Smooth muscle cell (in vitro differentiated cells): ENCODE measurements at regions not wholly inside any gene's neighbourhood (a gene's known extent, or its start where the extent isn't known, plus 50 kb on each side); places are given as distances from the start of the nearest gene placed in this dataset.

Experiments used
- DNase-seq: peaks from one replicate; lab custom pipeline; 2025; ENCODE audit not compliant: unreplicated experiment; lab: John Stamatoyannopoulos, UW
- H2AFZ ChIP-seq: fragments of 200-600 bp; sonication (generic); 2 replicates; pipeline ENCODE4 v1.6.0; 2016; ENCODE audit warnings: antibody characterized with exemption, low read depth, mild to moderate bottlenecking
- H3F3A ChIP-seq: fragments of 200-600 bp; sonication (generic); 2 replicates; pipeline ENCODE4 v1.6.0; 2017; ENCODE audit warnings: antibody characterized with exemption, low read depth
- H3K27ac ChIP-seq: fragments of 200-600 bp; sonication (generic); 2 replicates; pipeline ENCODE4 v1.5.1; 2016; ENCODE audit warnings: low read depth, mild to moderate bottlenecking
- H3K27me3 ChIP-seq: fragments of 200-600 bp; sonication (generic); 2 replicates; pipeline ENCODE4 v1.6.1; 2016; ENCODE audit warnings: low read depth, mild to moderate bottlenecking
- H3K36me3 ChIP-seq: fragments of 200-600 bp; sonication (generic); 2 replicates; pipeline ENCODE4 v1.5.1; 2016; ENCODE audit warnings: low read depth
- H3K4me1 ChIP-seq: fragments of 200-600 bp; sonication (generic); 2 replicates; pipeline ENCODE4 v1.5.1; 2016; ENCODE audit warnings: low read depth
- H3K4me2 ChIP-seq: fragments of 200-600 bp; sonication (generic); 2 replicates; pipeline ENCODE4 v1.6.0; 2016; ENCODE audit warnings: mild to moderate bottlenecking
- H3K4me3 ChIP-seq: fragments of 200-600 bp; sonication (generic); 2 replicates; pipeline ENCODE4 v1.5.1; 2016; ENCODE audit warnings: mild to moderate bottlenecking
- H3K79me2 ChIP-seq: fragments of 200-600 bp; sonication (generic); 2 replicates; pipeline ENCODE4 v1.6.0; 2016; ENCODE audit warnings: low read depth, mild to moderate bottlenecking
- H3K9ac ChIP-seq: fragments of 200-600 bp; sonication (generic); 2 replicates; pipeline ENCODE4 v1.6.0; 2016; ENCODE audit warnings: low read depth
- H3K9me3 ChIP-seq: fragments of 200-600 bp; sonication (generic); replicated peaks from 2 replicates; pipeline ENCODE4 v1.5.1; 2016; ENCODE audit warnings: low read depth
- H4K20me1 ChIP-seq: fragments of 200-600 bp; sonication (generic); 2 replicates; pipeline ENCODE4 v1.6.0; 2016; ENCODE audit warnings: low read depth
- WGBS: methylation state at CpG from one replicate; pipeline ENCODE4 v1.1.7; 2016; ENCODE audit warnings: low lambda C conversion rate; 5-methylcytosine and 5-hydroxymethylcytosine counted together
- TF ChIP-seq, protein P1 (sequence below): fragments of 200-600 bp; sonication (generic); IDR thresholded peaks from 2 replicates; pipeline ENCODE4 v1.5.1; 2017; ENCODE audit warnings: borderline replicate concordance, mild to moderate bottlenecking, antibody characterized with exemption; ENCODE audit not compliant: insufficient read depth, poor library complexity, severe bottlenecking

DNA sequence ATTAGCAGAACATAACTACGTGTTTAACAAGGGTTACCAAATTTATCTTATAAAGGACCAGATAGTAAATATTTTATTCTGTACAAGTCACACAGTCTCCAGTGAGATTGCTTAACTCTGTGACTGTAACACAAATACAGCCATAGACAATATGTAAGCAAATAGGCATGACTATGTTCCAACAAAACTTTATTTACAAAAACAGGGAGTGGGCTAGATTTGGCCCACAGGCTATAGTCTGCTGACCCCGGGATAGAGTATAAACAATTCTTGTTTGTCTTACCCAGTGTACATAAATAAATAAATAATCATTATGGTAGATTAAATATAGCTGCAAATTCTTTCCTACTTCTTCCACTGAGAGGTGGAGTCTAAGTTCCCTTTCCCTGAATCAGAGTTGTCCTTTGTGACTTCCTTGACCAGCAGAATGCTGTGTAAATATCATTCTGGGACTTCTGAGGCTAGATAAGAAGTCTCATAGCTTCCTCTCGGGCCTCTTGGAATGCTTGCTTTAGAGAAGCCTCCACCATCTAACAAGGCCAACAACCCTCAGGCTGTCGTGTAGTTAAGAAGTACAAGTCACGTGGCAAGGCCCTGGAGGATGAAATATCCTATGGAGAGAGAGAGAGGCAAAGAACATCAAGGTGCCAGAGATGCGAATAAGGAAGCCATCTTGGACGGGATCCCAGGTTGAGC, 59.1 kb upstream of the TMEM244 start:
- Histone ChIP-seq H3K9ac (no peak overlapping the region), H2AFZ (peak overlapping the region; percentile 41), H3K4me3 (no peak overlapping the region), H3K27ac (peak overlapping the region; percentile 39), H3K36me3 (no peaks in the 10 kb centered on the region), H3F3A (no peaks in the 10 kb centered on the region), H3K4me1 (no peaks in the 10 kb centered on the region), H4K20me1 (no peaks in the 10 kb centered on the region), H3K4me2 (peak overlapping the region; percentile 9), H3K79me2 (no peaks in the 10 kb centered on the region), H3K9me3 (no peaks in the 10 kb centered on the region), H3K27me3 (no peaks in the 10 kb centered on the region)
- DNase-seq, result no peak
- TF ChIP-seq, protein P1, sequence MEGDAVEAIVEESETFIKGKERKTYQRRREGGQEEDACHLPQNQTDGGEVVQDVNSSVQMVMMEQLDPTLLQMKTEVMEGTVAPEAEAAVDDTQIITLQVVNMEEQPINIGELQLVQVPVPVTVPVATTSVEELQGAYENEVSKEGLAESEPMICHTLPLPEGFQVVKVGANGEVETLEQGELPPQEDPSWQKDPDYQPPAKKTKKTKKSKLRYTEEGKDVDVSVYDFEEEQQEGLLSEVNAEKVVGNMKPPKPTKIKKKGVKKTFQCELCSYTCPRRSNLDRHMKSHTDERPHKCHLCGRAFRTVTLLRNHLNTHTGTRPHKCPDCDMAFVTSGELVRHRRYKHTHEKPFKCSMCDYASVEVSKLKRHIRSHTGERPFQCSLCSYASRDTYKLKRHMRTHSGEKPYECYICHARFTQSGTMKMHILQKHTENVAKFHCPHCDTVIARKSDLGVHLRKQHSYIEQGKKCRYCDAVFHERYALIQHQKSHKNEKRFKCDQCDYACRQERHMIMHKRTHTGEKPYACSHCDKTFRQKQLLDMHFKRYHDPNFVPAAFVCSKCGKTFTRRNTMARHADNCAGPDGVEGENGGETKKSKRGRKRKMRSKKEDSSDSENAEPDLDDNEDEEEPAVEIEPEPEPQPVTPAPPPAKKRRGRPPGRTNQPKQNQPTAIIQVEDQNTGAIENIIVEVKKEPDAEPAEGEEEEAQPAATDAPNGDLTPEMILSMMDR, result no peak
- whole genome bisulfite sequencing, result 55% methylated on average over 7 of the region's 7 CpGs

- H3K9me3 ChIP-seq, result no peaks in the 10 kb centered on the region
- TF ChIP-seq, protein P1, result no peak
- no peak overlapping the region for H2AFZ ChIP-seq
- H3K27ac ChIP-seq, result no peak overlapping the region
- no peaks in the 10 kb centered on the region for H3K79me2 ChIP-seq
- no peaks in the 10 kb centered on the region for H3K36me3 ChIP-seq
- H3K4me3 ChIP-seq, result no peak overlapping the region
- 92% methylated on average over 1 of the region's 1 CpG for WGBS
- H3K4me1 ChIP-seq, result no peaks in the 10 kb centered on the region
- H3K9ac ChIP-seq, result no peak overlapping the region
- DNase-seq, result no peak
- no peak overlapping the region for H3K4me2 ChIP-seq
- H3K27me3 ChIP-seq, result no peaks in the 10 kb centered on the region
- H4K20me1 ChIP-seq, result no peaks in the 10 kb centered on the region
- no peaks in the 10 kb centered on the region for H3F3A ChIP-seq
Measured at GRCh38 chr6:129911732-129912131, 50.6 kb upstream of the TMEM244 start.
